GM23248 (cell line): ENCODE measurements at regions not wholly inside any gene's neighbourhood (a gene's known extent, or its start where the extent isn't known, plus 50 kb on each side); places are given as distances from the start of the nearest gene placed in this dataset.

Experiments
- DNase-seq: peaks from one replicate; pipeline ENCODE4 v3.0.0-alpha.2; 2015
- H2AFZ ChIP-seq: fragments of 200-600 bp; sonication (generic); 2 replicates; pipeline ENCODE4 v1.6.1; 2016; ENCODE audit warnings: antibody characterized with exemption
- H3F3A ChIP-seq: fragments of 200-600 bp; sonication (generic); 2 replicates; pipeline ENCODE4 v1.6.1; 2016; ENCODE audit warnings: mild to moderate bottlenecking, antibody characterized with exemption, mixed run types; ENCODE audit not compliant: insufficient read depth
- H3K27ac ChIP-seq: fragments of 200-600 bp; sonication (generic); 2 replicates; pipeline ENCODE4 v1.5.1; 2016; ENCODE audit warnings: mild to moderate bottlenecking
- H3K27me3 ChIP-seq: fragments of 200-600 bp; sonication (generic); replicated peaks from 2 replicates; pipeline ENCODE4 v1.6.1; 2016; ENCODE audit warnings: mild to moderate bottlenecking; ENCODE audit not compliant: insufficient read depth
- H3K36me3 ChIP-seq: fragments of 200-600 bp; sonication (generic); 2 replicates; pipeline ENCODE4 v1.6.1; 2016; ENCODE audit warnings: low read depth, mild to moderate bottlenecking
- H3K4me1 ChIP-seq: fragments of 200-600 bp; sonication (generic); 2 replicates; pipeline ENCODE4 v1.6.1; 2016; ENCODE audit warnings: mild to moderate bottlenecking; ENCODE audit not compliant: insufficient read depth
- H3K4me2 ChIP-seq: fragments of 200-600 bp; sonication (generic); one replicate; pipeline ENCODE4 v1.6.1; 2016; ENCODE audit warnings: mild to moderate bottlenecking; ENCODE audit not compliant: unreplicated experiment
- H3K4me3 ChIP-seq: fragments of 200-600 bp; sonication (generic); 2 replicates; pipeline ENCODE4 v1.5.1; 2016; ENCODE audit warnings: mild to moderate bottlenecking
- H3K79me2 ChIP-seq: fragments of 200-600 bp; sonication (generic); 2 replicates; pipeline ENCODE4 v1.6.1; 2016; ENCODE audit warnings: mild to moderate bottlenecking; ENCODE audit not compliant: insufficient read depth
- H3K9ac ChIP-seq: fragments of 200-600 bp; sonication (generic); 2 replicates; pipeline ENCODE4 v1.6.1; 2016; ENCODE audit warnings: mild to moderate bottlenecking
- H3K9me2 ChIP-seq: fragments of 200-600 bp; sonication (generic); 2 replicates; pipeline ENCODE4 v1.6.1; 2016; ENCODE audit warnings: mixed run types, mild to moderate bottlenecking, moderate library complexity; ENCODE audit not compliant: insufficient read depth
- H3K9me3 ChIP-seq: fragments of 200-600 bp; sonication (generic); one replicate; pipeline ENCODE4 v1.6.1; 2017; ENCODE audit warnings: low read depth
- H4K20me1 ChIP-seq: fragments of 200-600 bp; sonication (generic); 2 replicates; pipeline ENCODE4 v1.6.0; 2016; ENCODE audit not compliant: insufficient read depth
- EZH2 ChIP-seq: fragments of 200-600 bp; sonication (generic); IDR thresholded peaks from 2 replicates; pipeline ENCODE4 v1.6.1; 2018; ENCODE audit warnings: antibody characterized with exemption, mild to moderate bottlenecking; ENCODE audit not compliant: insufficient read depth, poor library complexity, severe bottlenecking
- EZH2phosphoT487 ChIP-seq: fragments of 200-600 bp; sonication (generic); IDR thresholded peaks from 2 replicates; pipeline ENCODE4 v1.6.1; 2018; ENCODE audit warnings: antibody characterized with exemption, moderate library complexity, mild to moderate bottlenecking, low read depth; ENCODE audit not compliant: insufficient read depth
- WGBS, 2 experiments: methylation state at CpG; one replicate each; pipeline ENCODE4 v1.1.6; 2015 to 2017; ENCODE audit warnings: low lambda C conversion rate in 2 of 2, low coverage in 1 of 2; ENCODE audit errors: missing lambda C conversion rate in 2 of 2; 5-methylcytosine and 5-hydroxymethylcytosine counted together
- in situ Hi-C: fragments of 300-500 bp; cut with MboI; formaldehyde crosslinking; loops from 2 replicates; pipeline ENCODE4 v1.15.0; 2020

GRCh38 chr5:73295921-73296320 lies 122.9 kb downstream of the TMEM174 start:
- in situ Hi-C loops, result no loop called here
- H3K27me3 ChIP-seq, result 0 out of 2 replicates have a peak, but pooled peaks cover 11% of the 10 kb centered on the region
- DNase-seq, result no peak
- no peak overlapping the region for H3K27ac ChIP-seq
- H3K4me3 ChIP-seq, result no peak overlapping the region
- no peak overlapping the region for H3K9ac ChIP-seq
- no peaks in the 10 kb centered on the region for H3K79me2 ChIP-seq
- TF ChIP-seq EZH2phosphoT487 (no peak), EZH2 (no peak)
- WGBS, 2 experiments, result 91 to 94% methylated on average over 4 of the region's 4 CpGs
- no peaks in the 10 kb centered on the region for H3K9me2 ChIP-seq
- no peaks in the 10 kb centered on the region for H3F3A ChIP-seq
- no peak overlapping the region for H3K4me2 ChIP-seq
- no peak overlapping the region for H2AFZ ChIP-seq
- no peaks in the 10 kb centered on the region for H4K20me1 ChIP-seq
- no peaks in the 10 kb centered on the region for H3K36me3 ChIP-seq
- H3K4me1 ChIP-seq, result 0 out of 2 replicates have a peak, but pooled peaks cover 3% of the 10 kb centered on the region
- no peaks in the 10 kb centered on the region for H3K9me3 ChIP-seq

GRCh38 chr5:73295447-73295846 lies 122.5 kb downstream of the TMEM174 start:
- H3K9me2 ChIP-seq, result no peaks in the 10 kb centered on the region
- no peak overlapping the region for H2AFZ ChIP-seq
- TF ChIP-seq EZH2 (no peak), EZH2phosphoT487 (no peak)
- H4K20me1 ChIP-seq, result no peaks in the 10 kb centered on the region
- 0 out of 2 replicates have a peak, but pooled peaks cover 10% of the 10 kb centered on the region for H3K27me3 ChIP-seq
- no peaks in the 10 kb centered on the region for H3K36me3 ChIP-seq
- no peak overlapping the region for H3K9ac ChIP-seq
- no peak overlapping the region for H3K4me3 ChIP-seq
- no peaks in the 10 kb centered on the region for H3K9me3 ChIP-seq
- DNase-seq, result no peak
- 0 out of 2 replicates have a peak, but pooled peaks cover 3% of the 10 kb centered on the region for H3K4me1 ChIP-seq
- H3K79me2 ChIP-seq, result no peaks in the 10 kb centered on the region
- in situ Hi-C loops, result no loop called here
- no peaks in the 10 kb centered on the region for H3F3A ChIP-seq
- no peak overlapping the region for H3K27ac ChIP-seq
- no peak overlapping the region for H3K4me2 ChIP-seq
- WGBS, 2 experiments, result 96 to 97% methylated on average over 2 of the region's 2 CpGs

GRCh38 chr5:73292816-73293459 lies 119.9 kb downstream of the TMEM174 start:
- WGBS, 2 experiments, result 80 to 81% methylated on average over 7 of the region's 7 CpGs
- H3K27ac ChIP-seq, result no peak overlapping the region
- no peak for DNase-seq
- no peaks in the 10 kb centered on the region for H3K27me3 ChIP-seq
- no peaks in the 10 kb centered on the region for H3F3A ChIP-seq
- H2AFZ ChIP-seq, result no peak overlapping the region
- no peaks in the 10 kb centered on the region for H3K79me2 ChIP-seq
- TF ChIP-seq EZH2, result no peak
- no peak for TF ChIP-seq EZH2phosphoT487
- H3K9ac ChIP-seq, result no peak overlapping the region
- H3K4me3 ChIP-seq, result no peak overlapping the region
- no peak overlapping the region for H3K4me2 ChIP-seq
- H3K9me2 ChIP-seq, result no peaks in the 10 kb centered on the region
- no peaks in the 10 kb centered on the region for H4K20me1 ChIP-seq
- no peaks in the 10 kb centered on the region for H3K9me3 ChIP-seq
- H3K36me3 ChIP-seq, result no peaks in the 10 kb centered on the region
- in situ Hi-C loops, result no loop called here
- 0 out of 2 replicates have a peak, but pooled peaks cover 3% of the 10 kb centered on the region for H3K4me1 ChIP-seq

- no peaks in the 10 kb centered on the region for H3K27me3 ChIP-seq
- H3K9me2 ChIP-seq, result no peaks in the 10 kb centered on the region
- no peaks in the 10 kb centered on the region for H3K36me3 ChIP-seq
- TF ChIP-seq EZH2phosphoT487 (no peak), EZH2 (no peak)
- H3K9me3 ChIP-seq, result no peaks in the 10 kb centered on the region
- H2AFZ ChIP-seq, result no peak overlapping the region
- H3K27ac ChIP-seq, result no peak overlapping the region
- H3K4me1 ChIP-seq, result 0 out of 2 replicates have a peak, but pooled peaks cover 3% of the 10 kb centered on the region
- DNase-seq, result no peak
- no peaks in the 10 kb centered on the region for H3K79me2 ChIP-seq
- no peaks in the 10 kb centered on the region for H3F3A ChIP-seq
- in situ Hi-C loops, result no loop called here
- H3K4me2 ChIP-seq, result no peak overlapping the region
- H3K4me3 ChIP-seq, result no peak overlapping the region
- WGBS, 2 experiments, result 85 to 92% methylated on average over 7 of the region's 7 CpGs
- H4K20me1 ChIP-seq, result no peaks in the 10 kb centered on the region
- no peak overlapping the region for H3K9ac ChIP-seq
Measured at GRCh38 chr5:73291873-73292272, 118.9 kb downstream of the TMEM174 start.
